ENCODE measurements at regions not wholly inside any gene's neighbourhood (a gene's known extent, or its start where the extent isn't known, plus 50 kb on each side); places are given as distances from the start of the nearest gene placed in this dataset.

DNA sequence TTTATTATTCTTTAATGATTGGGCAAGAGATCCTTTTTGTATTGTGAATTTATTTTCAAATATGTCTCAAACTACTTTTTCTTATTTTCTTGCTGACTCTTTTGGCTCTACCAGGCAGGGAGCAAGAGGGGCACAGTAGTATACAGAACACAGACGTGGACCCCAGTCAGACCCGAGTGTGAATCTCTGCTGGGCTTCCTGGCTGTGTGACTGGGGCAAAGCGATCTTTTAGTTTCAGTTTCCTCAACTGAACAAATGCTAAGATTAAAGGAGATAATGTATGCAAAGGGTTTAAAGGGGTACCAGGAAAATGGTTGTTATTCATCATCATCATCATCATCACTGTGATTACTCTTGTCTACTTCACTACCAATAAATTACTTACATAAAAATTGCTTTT, 317.5 kb downstream of the HIVEP2 start:
- Histone ChIP-seq H3K27me3 (ENCODE audit: insufficient read depth) (no peaks in the 10 kb centered on the region), H2AFZ (no peak overlapping the region), H3K4me3 (no peak overlapping the region), H3K9me2 (ENCODE audit: insufficient read depth) (no peaks in the 10 kb centered on the region), H3K4me1 (ENCODE audit: insufficient read depth) (peaks cover 7% of the 10 kb centered on the region), H4K20me1 (replicated peaks; ENCODE audit: insufficient read depth) (no peaks in the 10 kb centered on the region), H3K27ac (ENCODE audit: low read depth) (no peak overlapping the region), H3K4me2 (no peak overlapping the region), H3K36me3 (ENCODE audit: insufficient read depth) (no peaks in the 10 kb centered on the region), H3F3A (replicated peaks; ENCODE audit: low read depth) (no peaks in the 10 kb centered on the region), H3K79me2 (replicated peaks; ENCODE audit: insufficient read depth) (no peaks in the 10 kb centered on the region)
- TF ChIP-seq, protein P1, sequence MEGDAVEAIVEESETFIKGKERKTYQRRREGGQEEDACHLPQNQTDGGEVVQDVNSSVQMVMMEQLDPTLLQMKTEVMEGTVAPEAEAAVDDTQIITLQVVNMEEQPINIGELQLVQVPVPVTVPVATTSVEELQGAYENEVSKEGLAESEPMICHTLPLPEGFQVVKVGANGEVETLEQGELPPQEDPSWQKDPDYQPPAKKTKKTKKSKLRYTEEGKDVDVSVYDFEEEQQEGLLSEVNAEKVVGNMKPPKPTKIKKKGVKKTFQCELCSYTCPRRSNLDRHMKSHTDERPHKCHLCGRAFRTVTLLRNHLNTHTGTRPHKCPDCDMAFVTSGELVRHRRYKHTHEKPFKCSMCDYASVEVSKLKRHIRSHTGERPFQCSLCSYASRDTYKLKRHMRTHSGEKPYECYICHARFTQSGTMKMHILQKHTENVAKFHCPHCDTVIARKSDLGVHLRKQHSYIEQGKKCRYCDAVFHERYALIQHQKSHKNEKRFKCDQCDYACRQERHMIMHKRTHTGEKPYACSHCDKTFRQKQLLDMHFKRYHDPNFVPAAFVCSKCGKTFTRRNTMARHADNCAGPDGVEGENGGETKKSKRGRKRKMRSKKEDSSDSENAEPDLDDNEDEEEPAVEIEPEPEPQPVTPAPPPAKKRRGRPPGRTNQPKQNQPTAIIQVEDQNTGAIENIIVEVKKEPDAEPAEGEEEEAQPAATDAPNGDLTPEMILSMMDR (conservative IDR thresholded peaks at IDR 0.05; ENCODE audit: low read depth in 2 of 2) = no peak
- TF ChIP-seq, protein P2, sequence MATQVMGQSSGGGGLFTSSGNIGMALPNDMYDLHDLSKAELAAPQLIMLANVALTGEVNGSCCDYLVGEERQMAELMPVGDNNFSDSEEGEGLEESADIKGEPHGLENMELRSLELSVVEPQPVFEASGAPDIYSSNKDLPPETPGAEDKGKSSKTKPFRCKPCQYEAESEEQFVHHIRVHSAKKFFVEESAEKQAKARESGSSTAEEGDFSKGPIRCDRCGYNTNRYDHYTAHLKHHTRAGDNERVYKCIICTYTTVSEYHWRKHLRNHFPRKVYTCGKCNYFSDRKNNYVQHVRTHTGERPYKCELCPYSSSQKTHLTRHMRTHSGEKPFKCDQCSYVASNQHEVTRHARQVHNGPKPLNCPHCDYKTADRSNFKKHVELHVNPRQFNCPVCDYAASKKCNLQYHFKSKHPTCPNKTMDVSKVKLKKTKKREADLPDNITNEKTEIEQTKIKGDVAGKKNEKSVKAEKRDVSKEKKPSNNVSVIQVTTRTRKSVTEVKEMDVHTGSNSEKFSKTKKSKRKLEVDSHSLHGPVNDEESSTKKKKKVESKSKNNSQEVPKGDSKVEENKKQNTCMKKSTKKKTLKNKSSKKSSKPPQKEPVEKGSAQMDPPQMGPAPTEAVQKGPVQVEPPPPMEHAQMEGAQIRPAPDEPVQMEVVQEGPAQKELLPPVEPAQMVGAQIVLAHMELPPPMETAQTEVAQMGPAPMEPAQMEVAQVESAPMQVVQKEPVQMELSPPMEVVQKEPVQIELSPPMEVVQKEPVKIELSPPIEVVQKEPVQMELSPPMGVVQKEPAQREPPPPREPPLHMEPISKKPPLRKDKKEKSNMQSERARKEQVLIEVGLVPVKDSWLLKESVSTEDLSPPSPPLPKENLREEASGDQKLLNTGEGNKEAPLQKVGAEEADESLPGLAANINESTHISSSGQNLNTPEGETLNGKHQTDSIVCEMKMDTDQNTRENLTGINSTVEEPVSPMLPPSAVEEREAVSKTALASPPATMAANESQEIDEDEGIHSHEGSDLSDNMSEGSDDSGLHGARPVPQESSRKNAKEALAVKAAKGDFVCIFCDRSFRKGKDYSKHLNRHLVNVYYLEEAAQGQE (IDR thresholded peaks at IDR 0.05; ENCODE audit: unreplicated experiment) = no peak
- TF ChIP-seq POLR2AphosphoS5 (IDR thresholded peaks at IDR 0.05; ENCODE audit: low read depth) (no peak), EZH2phosphoT487 (IDR thresholded peaks at IDR 0.05; ENCODE audit: unreplicated experiment) (no peak), EZH2 (IDR thresholded peaks at IDR 0.05; ENCODE audit: low read depth, unreplicated experiment) (no peak), STAT1 (IDR thresholded peaks at IDR 0.05; ENCODE audit: unreplicated experiment) (no peak), ZNF331 (CRISPR knock-in tag; IDR thresholded peaks at IDR 0.05; ENCODE audit: low read depth) (no peak), NANOG (IDR thresholded peaks at IDR 0.05; ENCODE audit: borderline replicate concordance) (no peak), ZNF114 (CRISPR knock-in tag; IDR thresholded peaks at IDR 0.05) (no peak), CREB1 (CRISPR knock-in tag; IDR thresholded peaks at IDR 0.05; ENCODE audit: low read depth) (no peak), JUNB (IDR thresholded peaks at IDR 0.05; ENCODE audit: unreplicated experiment) (no peak)
- TF ChIP-seq, protein P3, sequence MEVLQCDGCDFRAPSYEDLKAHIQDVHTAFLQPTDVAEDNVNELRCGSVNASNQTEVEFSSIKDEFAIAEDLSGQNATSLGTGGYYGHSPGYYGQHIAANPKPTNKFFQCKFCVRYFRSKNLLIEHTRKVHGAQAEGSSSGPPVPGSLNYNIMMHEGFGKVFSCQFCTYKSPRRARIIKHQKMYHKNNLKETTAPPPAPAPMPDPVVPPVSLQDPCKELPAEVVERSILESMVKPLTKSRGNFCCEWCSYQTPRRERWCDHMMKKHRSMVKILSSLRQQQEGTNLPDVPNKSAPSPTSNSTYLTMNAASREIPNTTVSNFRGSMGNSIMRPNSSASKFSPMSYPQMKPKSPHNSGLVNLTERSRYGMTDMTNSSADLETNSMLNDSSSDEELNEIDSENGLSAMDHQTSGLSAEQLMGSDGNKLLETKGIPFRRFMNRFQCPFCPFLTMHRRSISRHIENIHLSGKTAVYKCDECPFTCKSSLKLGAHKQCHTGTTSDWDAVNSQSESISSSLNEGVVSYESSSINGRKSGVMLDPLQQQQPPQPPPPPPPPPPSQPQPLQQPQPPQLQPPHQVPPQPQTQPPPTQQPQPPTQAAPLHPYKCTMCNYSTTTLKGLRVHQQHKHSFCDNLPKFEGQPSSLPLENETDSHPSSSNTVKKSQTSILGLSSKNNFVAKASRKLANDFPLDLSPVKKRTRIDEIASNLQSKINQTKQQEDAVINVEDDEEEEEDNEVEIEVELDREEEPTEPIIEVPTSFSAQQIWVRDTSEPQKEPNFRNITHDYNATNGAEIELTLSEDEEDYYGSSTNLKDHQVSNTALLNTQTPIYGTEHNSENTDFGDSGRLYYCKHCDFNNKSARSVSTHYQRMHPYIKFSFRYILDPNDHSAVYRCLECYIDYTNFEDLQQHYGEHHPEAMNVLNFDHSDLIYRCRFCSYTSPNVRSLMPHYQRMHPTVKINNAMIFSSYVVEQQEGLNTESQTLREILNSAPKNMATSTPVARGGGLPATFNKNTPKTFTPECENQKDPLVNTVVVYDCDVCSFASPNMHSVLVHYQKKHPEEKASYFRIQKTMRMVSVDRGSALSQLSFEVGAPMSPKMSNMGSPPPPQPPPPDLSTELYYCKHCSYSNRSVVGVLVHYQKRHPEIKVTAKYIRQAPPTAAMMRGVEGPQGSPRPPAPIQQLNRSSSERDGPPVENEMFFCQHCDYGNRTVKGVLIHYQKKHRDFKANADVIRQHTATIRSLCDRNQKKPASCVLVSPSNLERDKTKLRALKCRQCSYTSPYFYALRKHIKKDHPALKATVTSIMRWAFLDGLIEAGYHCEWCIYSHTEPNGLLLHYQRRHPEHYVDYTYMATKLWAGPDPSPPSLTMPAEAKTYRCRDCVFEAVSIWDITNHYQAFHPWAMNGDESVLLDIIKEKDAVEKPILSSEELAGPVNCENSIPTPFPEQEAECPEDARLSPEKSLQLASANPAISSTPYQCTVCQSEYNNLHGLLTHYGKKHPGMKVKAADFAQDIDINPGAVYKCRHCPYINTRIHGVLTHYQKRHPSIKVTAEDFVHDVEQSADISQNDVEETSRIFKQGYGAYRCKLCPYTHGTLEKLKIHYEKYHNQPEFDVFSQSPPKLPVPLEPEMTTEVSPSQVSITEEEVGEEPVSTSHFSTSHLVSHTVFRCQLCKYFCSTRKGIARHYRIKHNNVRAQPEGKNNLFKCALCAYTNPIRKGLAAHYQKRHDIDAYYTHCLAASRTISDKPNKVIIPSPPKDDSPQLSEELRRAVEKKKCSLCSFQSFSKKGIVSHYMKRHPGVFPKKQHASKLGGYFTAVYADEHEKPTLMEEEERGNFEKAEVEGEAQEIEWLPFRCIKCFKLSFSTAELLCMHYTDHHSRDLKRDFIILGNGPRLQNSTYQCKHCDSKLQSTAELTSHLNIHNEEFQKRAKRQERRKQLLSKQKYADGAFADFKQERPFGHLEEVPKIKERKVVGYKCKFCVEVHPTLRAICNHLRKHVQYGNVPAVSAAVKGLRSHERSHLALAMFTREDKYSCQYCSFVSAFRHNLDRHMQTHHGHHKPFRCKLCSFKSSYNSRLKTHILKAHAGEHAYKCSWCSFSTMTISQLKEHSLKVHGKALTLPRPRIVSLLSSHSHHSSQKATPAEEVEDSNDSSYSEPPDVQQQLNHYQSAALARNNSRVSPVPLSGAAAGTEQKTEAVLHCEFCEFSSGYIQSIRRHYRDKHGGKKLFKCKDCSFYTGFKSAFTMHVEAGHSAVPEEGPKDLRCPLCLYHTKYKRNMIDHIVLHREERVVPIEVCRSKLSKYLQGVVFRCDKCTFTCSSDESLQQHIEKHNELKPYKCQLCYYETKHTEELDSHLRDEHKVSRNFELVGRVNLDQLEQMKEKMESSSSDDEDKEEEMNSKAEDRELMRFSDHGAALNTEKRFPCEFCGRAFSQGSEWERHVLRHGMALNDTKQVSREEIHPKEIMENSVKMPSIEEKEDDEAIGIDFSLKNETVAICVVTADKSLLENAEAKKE (CRISPR knock-in tag; IDR thresholded peaks at IDR 0.05) = no peak
- TF ChIP-seq, protein P4, sequence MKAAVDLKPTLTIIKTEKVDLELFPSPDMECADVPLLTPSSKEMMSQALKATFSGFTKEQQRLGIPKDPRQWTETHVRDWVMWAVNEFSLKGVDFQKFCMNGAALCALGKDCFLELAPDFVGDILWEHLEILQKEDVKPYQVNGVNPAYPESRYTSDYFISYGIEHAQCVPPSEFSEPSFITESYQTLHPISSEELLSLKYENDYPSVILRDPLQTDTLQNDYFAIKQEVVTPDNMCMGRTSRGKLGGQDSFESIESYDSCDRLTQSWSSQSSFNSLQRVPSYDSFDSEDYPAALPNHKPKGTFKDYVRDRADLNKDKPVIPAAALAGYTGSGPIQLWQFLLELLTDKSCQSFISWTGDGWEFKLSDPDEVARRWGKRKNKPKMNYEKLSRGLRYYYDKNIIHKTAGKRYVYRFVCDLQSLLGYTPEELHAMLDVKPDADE (IDR thresholded peaks at IDR 0.05) = no peak
- Mint-ChIP-seq H3K9me3 (no peaks in the 10 kb centered on the region), H3K27ac (no peak overlapping the region), H3K4me3 (no peak overlapping the region), H3K27me3 (ENCODE audit: insufficient read depth, low read depth, poor library complexity) (no peaks in the 10 kb centered on the region), H3K36me3 (ENCODE audit: low read depth) (no peaks in the 10 kb centered on the region), H3K4me1 (peaks cover 9% of the 10 kb centered on the region; the same call in 2 of the 3 replicates)
- DNase-seq (ENCODE audit: low spot score) (no peak), ATAC-seq (no peak)
